Chondrocyte (in vitro differentiated cells): ENCODE measurements at regions not wholly inside any gene's neighbourhood (a gene's known extent, or its start where the extent isn't known, plus 50 kb on each side); places are given as distances from the start of the nearest gene placed in this dataset.

ENCODE experiments used
- DNase-seq: peaks from one replicate; pipeline ENCODE4 v3.0.0; 2021; ENCODE audit warnings: mixed read lengths, low spot score
- H3K27ac Mint-ChIP-seq: one replicate; pipeline ENCODE4 v1.8.0; 2021; ENCODE audit warnings: mild to moderate bottlenecking, moderate library complexity, mixed read lengths; ENCODE audit not compliant: unreplicated experiment
- H3K27me3 Mint-ChIP-seq: 2 replicates; pipeline ENCODE4 v1.8.0; 2021; ENCODE audit warnings: low read depth, mixed read lengths
- H3K36me3 Mint-ChIP-seq: 2 replicates; pipeline ENCODE4 v1.8.0; 2021; ENCODE audit warnings: low read depth, mixed read lengths
- H3K4me1 Mint-ChIP-seq: 2 replicates; pipeline ENCODE4 v1.8.0; 2021; ENCODE audit warnings: low read depth, mild to moderate bottlenecking, mixed read lengths
- H3K4me3 Mint-ChIP-seq: one replicate; pipeline ENCODE4 v1.8.0; 2021; ENCODE audit warnings: mild to moderate bottlenecking, moderate library complexity, mixed read lengths; ENCODE audit not compliant: unreplicated experiment
- H3K9me3 Mint-ChIP-seq: 2 replicates; pipeline ENCODE4 v1.8.0; 2021; ENCODE audit warnings: low read depth, mixed read lengths
- CTCF ChIP-seq: fragments of 200-600 bp; sonication (generic); IDR thresholded peaks from 2 replicates; pipeline ENCODE4 v1.5.0; 2021; ENCODE audit warnings: antibody characterized with exemption, mild to moderate bottlenecking, moderate library complexity

GRCh38 chr2:176691471-176691870, 422.2 kb downstream of the MTX2 start:
- Mint-ChIP-seq H3K27ac (no peak overlapping the region), H3K4me3 (no peak overlapping the region), H3K36me3 (no peaks in the 10 kb centered on the region), H3K4me1 (no peaks in the 10 kb centered on the region), H3K9me3 (no peaks in the 10 kb centered on the region), H3K27me3 (peaks cover 34% of the 10 kb centered on the region)
- no peak for TF ChIP-seq CTCF
- DNase-seq: no peak

- DNase-seq: no peak
- Mint-ChIP-seq H3K27ac (no peak overlapping the region), H3K9me3 (no peaks in the 10 kb centered on the region), H3K36me3 (no peaks in the 10 kb centered on the region), H3K27me3 (peaks cover 38% of the 10 kb centered on the region), H3K4me3 (no peak overlapping the region), H3K4me1 (no peaks in the 10 kb centered on the region)
- TF ChIP-seq CTCF: no peak
These were observed 423.3 kb downstream of the MTX2 start for GRCh38 chr2:176692533-176692932.

- Mint-ChIP-seq H3K4me1 (no peaks in the 10 kb centered on the region), H3K27ac (no peak overlapping the region), H3K27me3 (peaks cover 16% of the 10 kb centered on the region), H3K36me3 (no peaks in the 10 kb centered on the region), H3K4me3 (no peak overlapping the region), H3K9me3 (no peaks in the 10 kb centered on the region)
- no peak for DNase-seq
- no peak for TF ChIP-seq CTCF
These were observed 429.9 kb downstream of the MTX2 start for GRCh38 chr2:176699098-176699497.

- Mint-ChIP-seq H3K36me3 (no peaks in the 10 kb centered on the region), H3K9me3 (no peaks in the 10 kb centered on the region), H3K27ac (no peak overlapping the region), H3K4me3 (no peak overlapping the region), H3K4me1 (no peaks in the 10 kb centered on the region), H3K27me3 (peaks cover 15% of the 10 kb centered on the region)
- no peak for TF ChIP-seq CTCF
- no peak for DNase-seq
These were observed 430.4 kb downstream of the MTX2 start for GRCh38 chr2:176699644-176700043.

- H3K4me3 Mint-ChIP-seq: no peak overlapping the region
- no peaks in the 10 kb centered on the region for H3K36me3 Mint-ChIP-seq
- peaks cover 16% of the 10 kb centered on the region for H3K27me3 Mint-ChIP-seq
- no peak for DNase-seq
- no peaks in the 10 kb centered on the region for H3K4me1 Mint-ChIP-seq
- no peak overlapping the region for H3K27ac Mint-ChIP-seq
- no peak for TF ChIP-seq CTCF
- H3K9me3 Mint-ChIP-seq: no peaks in the 10 kb centered on the region
These were observed 432.9 kb downstream of the MTX2 start for GRCh38 chr2:176702131-176702530.
